A549 (cell line): ENCODE measurements at regions not wholly inside any gene's neighbourhood (a gene's known extent, or its start where the extent isn't known, plus 50 kb on each side); places are given as distances from the start of the nearest gene placed in this dataset.

ENCODE experiments used
- ATAC-seq, 2 experiments: fragments of 200-7000 bp in 1 of 2; fragments of >200 bp in 1 of 2; cut with Nextera tagmentation in 1 of 2; cut with Tn5 transposase in 1 of 2; 3 replicates each; pipeline versions ENCODE4 v1.8.0 to v1.9.1; 2018 to 2020; ENCODE audit warnings: mild to moderate bottlenecking in 1 of 2, moderate library complexity in 1 of 2
- CTCF ChIA-PET: fragments of 300-600 bp; sonication (Branson Sonifier 250); formaldehyde crosslinking; extraction: SDS; loops from one replicate; lab custom pipeline; 2021; ENCODE audit warnings: antibody characterized with exemption, inconsistent platforms; lab: Yijun Ruan, JAX
- POLR2A ChIA-PET: fragments of 350-600 bp; formaldehyde crosslinking; extraction: SDS; loops from one replicate; lab custom pipeline; 2021; ENCODE audit warnings: antibody characterized with exemption, inconsistent platforms; lab: Yijun Ruan, JAX
- DNase-seq, 2 experiments: peaks; one replicate each; pipeline versions ENCODE4 v3.0.0 to v3.0.0-alpha.2; 2011 to 2016; ENCODE audit warnings: low read depth in 1 of 2, low spot score in 1 of 2
- FAIRE-seq: peaks from 2 replicates; lab custom pipeline; 2011; peaks lifted over from hg19 to GRCh38; lab: Jason Lieb, UNC
- H3K27ac ChIP-seq, 2 experiments: fragments of >200 bp; sonication (Bioruptor Twin); formaldehyde crosslinking; 3 replicates each; pipeline ENCODE4 v1.5.1; 2016 to 2017
- H3K4me1 ChIP-seq: fragments of >200 bp; sonication (Bioruptor Twin); formaldehyde crosslinking; 3 replicates; pipeline ENCODE4 v1.6.1; 2016
- H3K4me2 ChIP-seq: fragments of >200 bp; sonication (Bioruptor Twin); formaldehyde crosslinking; 3 replicates; pipeline ENCODE4 v1.6.1; 2016
- H3K4me3 ChIP-seq: fragments of >200 bp; sonication (Bioruptor Twin); formaldehyde crosslinking; 3 replicates; pipeline ENCODE4 v1.5.1; 2016
- H3K9me3 ChIP-seq: fragments of >200 bp; sonication (Bioruptor Twin); formaldehyde crosslinking; 3 replicates; pipeline ENCODE4 v1.6.1; 2016
- CHD2 ChIP-seq: fragments of 150-350 bp; IDR thresholded peaks from 2 replicates; pipeline ENCODE4 v1.6.1; 2014; ENCODE audit warnings: low read length; ENCODE audit not compliant: partially characterized antibody
- EHF ChIP-seq: fragments of 250-450 bp; sonication (Bioruptor Pico); IDR thresholded peaks from 2 replicates; pipeline ENCODE4 v1.5.0; 2020; ENCODE audit warnings: mild to moderate bottlenecking
- EHMT2 ChIP-seq: fragments of 200-600 bp; sonication (generic); IDR thresholded peaks from 2 replicates; pipeline ENCODE4 v1.6.1; 2016; ENCODE audit warnings: antibody characterized with exemption, low read depth, mild to moderate bottlenecking, moderate library complexity
- ESRRA ChIP-seq: fragments of 150-350 bp; IDR thresholded peaks from 2 replicates; pipeline ENCODE4 v1.6.1; 2014; ENCODE audit warnings: mild to moderate bottlenecking, low read length, borderline replicate concordance
- FOSB ChIP-seq: fragments of 250-450 bp; sonication (Bioruptor Pico); IDR thresholded peaks from 2 replicates; pipeline ENCODE4 v1.5.0; 2020; ENCODE audit warnings: mild to moderate bottlenecking, moderate library complexity
- FOXS1 ChIP-seq: fragments of 250-450 bp; sonication (Bioruptor Pico); IDR thresholded peaks from 2 replicates; pipeline ENCODE4 v1.5.0; 2020; ENCODE audit warnings: mild to moderate bottlenecking, moderate library complexity
- GATA3 ChIP-seq: IDR thresholded peaks from 2 replicates; pipeline ENCODE4 v1.6.1; 2012; ENCODE audit warnings: borderline replicate concordance
- HDAC2 ChIP-seq: fragments of 200-600 bp; sonication (generic); IDR thresholded peaks from 2 replicates; pipeline ENCODE4 v1.6.1; 2016
- HEYL ChIP-seq: fragments of 250-450 bp; sonication (Bioruptor Pico); IDR thresholded peaks from 2 replicates; pipeline ENCODE4 v1.8.0; 2021; ENCODE audit warnings: mild to moderate bottlenecking, moderate library complexity
- HOXB5 ChIP-seq: fragments of 250-450 bp; sonication (Bioruptor Pico); IDR thresholded peaks from 2 replicates; pipeline ENCODE4 v1.5.0; 2020; ENCODE audit warnings: mild to moderate bottlenecking, moderate library complexity
- JUN ChIP-seq, 2 experiments: fragments of >200 bp; sonication (Bioruptor Twin); formaldehyde crosslinking; IDR thresholded peaks; 2 replicates in 1 of 2; 3 replicates in 1 of 2; pipeline ENCODE4 v1.6.1; 2016 to 2017
- JUNB ChIP-seq: fragments of >200 bp; sonication (Bioruptor Twin); formaldehyde crosslinking; IDR thresholded peaks from 2 replicates; pipeline ENCODE4 v1.6.1; 2016
- MAFK ChIP-seq: fragments of 450-650 bp; IDR thresholded peaks from 2 replicates; pipeline ENCODE4 v1.6.1; 2014; ENCODE audit not compliant: partially characterized antibody
- NPAS2 ChIP-seq: fragments of 250-450 bp; sonication (Bioruptor Pico); IDR thresholded peaks from 2 replicates; pipeline ENCODE4 v1.8.0; 2022; ENCODE audit warnings: mild to moderate bottlenecking, moderate library complexity, borderline replicate concordance
- PHF8 ChIP-seq: fragments of 200-600 bp; sonication (generic); IDR thresholded peaks from 2 replicates; pipeline ENCODE4 v1.6.1; 2016; ENCODE audit warnings: low read depth, mild to moderate bottlenecking, antibody characterized with exemption, moderate library complexity, borderline replicate concordance
- POLR2AphosphoS2 ChIP-seq: conservative IDR thresholded peaks from 2 replicates; pipeline ENCODE4 v1.6.1; 2012; ENCODE audit warnings: low read length, improper control_type of control experiment, inconsistent platforms
- RAD21 ChIP-seq, 2 experiments: fragments of >200 bp in 1 of 2; sonication (Bioruptor Twin) in 1 of 2; formaldehyde crosslinking in 1 of 2; IDR thresholded peaks in 1 of 2; conservative IDR thresholded peaks in 1 of 2; 2 replicates in 1 of 2; 3 replicates in 1 of 2; pipeline ENCODE4 v1.6.1; 2012 to 2018; ENCODE audit warnings: inconsistent platforms in 1 of 2
- ZC3H11A ChIP-seq: fragments of 450-650 bp; IDR thresholded peaks from 2 replicates; pipeline ENCODE4 v1.6.1; 2014; ENCODE audit warnings: antibody characterized with exemption, mild to moderate bottlenecking
- WGBS: methylation state at CpG from one replicate; pipeline ENCODE4 v1.1.6; 2017; ENCODE audit errors: missing lambda C conversion rate; 5-methylcytosine and 5-hydroxymethylcytosine counted together
- TF ChIP-seq, protein P1 (sequence below): fragments of >200 bp; sonication (Bioruptor Twin); formaldehyde crosslinking; IDR thresholded peaks from 2 replicates; pipeline ENCODE4 v1.6.1; 2016
- TF ChIP-seq, protein P2 (sequence below): fragments of 150-350 bp; IDR thresholded peaks from 2 replicates; pipeline ENCODE4 v1.6.1; 2014; ENCODE audit warnings: low read depth, mild to moderate bottlenecking, low read length
- TF ChIP-seq, protein P3 (sequence below): fragments of 200-600 bp; sonication (generic); IDR thresholded peaks from 2 replicates; pipeline ENCODE4 v1.6.1; 2016; ENCODE audit warnings: antibody characterized with exemption, mild to moderate bottlenecking, moderate library complexity
- TF ChIP-seq, protein P4 (sequence below): IDR thresholded peaks from 2 replicates; pipeline ENCODE4 v1.6.1; 2012
- TF ChIP-seq, protein P5 (sequence below): IDR thresholded peaks from 2 replicates; pipeline ENCODE4 v1.6.1; 2012

DNA sequence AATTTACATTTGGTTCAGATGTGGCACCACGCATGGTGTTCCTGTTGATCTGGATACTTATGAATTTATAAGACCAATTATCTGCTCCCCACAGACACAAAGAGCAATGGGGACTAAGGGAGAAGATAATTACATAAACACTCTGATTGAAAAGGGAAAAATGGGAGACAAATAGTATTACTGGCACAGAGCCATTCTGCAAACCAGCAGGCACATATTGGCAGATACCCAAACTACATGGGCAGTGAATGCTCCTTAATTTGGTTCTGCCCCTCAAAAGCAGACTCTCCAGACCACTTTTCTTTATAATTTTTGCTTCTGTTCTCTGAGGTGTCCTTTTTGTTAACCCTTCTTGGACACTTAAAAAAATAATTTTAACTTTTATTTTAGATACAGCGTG lies 1674.2 kb downstream of the PCDH9 start:
- FAIRE-seq (no peak), DNase-seq (no peak), ATAC-seq (no peak)
- POLR2A ChIA-PET, result no interaction called here
- 58% methylated on average over 2 of the region's 2 CpGs for WGBS
- Histone ChIP-seq H3K9me3 (no peaks in the 10 kb centered on the region), H3K4me1 (no peaks in the 10 kb centered on the region), H3K4me3 (no peak overlapping the region), H3K27ac (no peak overlapping the region), H3K4me2 (no peak overlapping the region)
- CTCF ChIA-PET, result no interaction called here
- TF ChIP-seq CHD2, result no peak
- no peak for TF ChIP-seq POLR2AphosphoS2
- no peak for TF ChIP-seq RAD21 (conservative IDR thresholded peaks at IDR 0.05 in 1 of 2, IDR thresholded peaks at IDR 0.05 in 1 of 2)
- TF ChIP-seq, protein P1, sequence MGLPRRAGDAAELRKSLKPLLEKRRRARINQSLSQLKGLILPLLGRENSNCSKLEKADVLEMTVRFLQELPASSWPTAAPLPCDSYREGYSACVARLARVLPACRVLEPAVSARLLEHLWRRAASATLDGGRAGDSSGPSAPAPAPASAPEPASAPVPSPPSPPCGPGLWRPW, result no peak
- TF ChIP-seq HDAC2, result no peak
- TF ChIP-seq HEYL (CRISPR knock-in tag), result no peak
- TF ChIP-seq GATA3, result no peak
- TF ChIP-seq EHMT2, result no peak
- no peak for TF ChIP-seq PHF8
- no peak for TF ChIP-seq EHF
- TF ChIP-seq, protein P2, sequence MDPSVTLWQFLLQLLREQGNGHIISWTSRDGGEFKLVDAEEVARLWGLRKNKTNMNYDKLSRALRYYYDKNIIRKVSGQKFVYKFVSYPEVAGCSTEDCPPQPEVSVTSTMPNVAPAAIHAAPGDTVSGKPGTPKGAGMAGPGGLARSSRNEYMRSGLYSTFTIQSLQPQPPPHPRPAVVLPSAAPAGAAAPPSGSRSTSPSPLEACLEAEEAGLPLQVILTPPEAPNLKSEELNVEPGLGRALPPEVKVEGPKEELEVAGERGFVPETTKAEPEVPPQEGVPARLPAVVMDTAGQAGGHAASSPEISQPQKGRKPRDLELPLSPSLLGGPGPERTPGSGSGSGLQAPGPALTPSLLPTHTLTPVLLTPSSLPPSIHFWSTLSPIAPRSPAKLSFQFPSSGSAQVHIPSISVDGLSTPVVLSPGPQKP, result no peak

DNA sequence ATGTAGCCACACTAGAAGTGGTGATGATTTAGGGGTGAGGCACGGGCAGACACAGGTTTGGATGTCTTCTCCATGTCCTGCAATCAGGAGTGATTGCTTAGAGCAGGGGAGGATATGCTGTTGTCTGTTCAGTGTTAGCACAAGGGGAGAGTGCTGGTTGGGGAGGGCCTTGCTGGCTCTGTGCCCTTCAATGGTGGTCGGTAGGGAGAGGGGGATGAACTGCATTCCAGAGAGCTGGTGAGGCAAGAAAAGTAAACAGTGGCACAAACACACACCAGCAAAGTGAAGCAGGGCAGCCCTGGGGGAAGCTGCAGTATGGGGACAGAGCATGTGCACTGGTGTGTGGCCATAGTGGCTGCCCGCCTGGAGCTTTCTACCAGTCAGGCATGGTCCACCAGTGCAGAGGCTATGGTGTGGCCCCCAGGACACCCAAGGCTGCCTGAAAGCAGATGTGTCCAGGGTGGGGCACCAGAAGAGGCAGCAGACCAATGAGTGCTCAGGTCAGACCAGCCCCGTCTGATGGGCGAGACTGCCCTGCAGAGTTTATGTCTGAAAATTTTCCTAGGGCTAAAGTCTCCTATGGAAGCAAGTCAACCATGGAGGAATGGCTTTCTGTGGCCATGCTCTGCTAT lies 1676.9 kb downstream of the PCDH9 start:
- ChIA-PET CTCF (no interaction called here), POLR2A (no interaction called here)
- 49% methylated on average over 5 of the region's 5 CpGs for WGBS
- no peak overlapping the region for H3K4me3 ChIP-seq
- ATAC-seq (no peak), DNase-seq (no peak), FAIRE-seq (no peak)
- no peaks in the 10 kb centered on the region for H3K9me3 ChIP-seq
- no peak overlapping the region for H3K4me2 ChIP-seq
- TF ChIP-seq FOXS1 (CRISPR knock-in tag), result no peak
- no peak for TF ChIP-seq HOXB5 (CRISPR knock-in tag)
- TF ChIP-seq ESRRA, result no peak
- TF ChIP-seq FOSB (CRISPR knock-in tag), result no peak
- TF ChIP-seq, protein P3, sequence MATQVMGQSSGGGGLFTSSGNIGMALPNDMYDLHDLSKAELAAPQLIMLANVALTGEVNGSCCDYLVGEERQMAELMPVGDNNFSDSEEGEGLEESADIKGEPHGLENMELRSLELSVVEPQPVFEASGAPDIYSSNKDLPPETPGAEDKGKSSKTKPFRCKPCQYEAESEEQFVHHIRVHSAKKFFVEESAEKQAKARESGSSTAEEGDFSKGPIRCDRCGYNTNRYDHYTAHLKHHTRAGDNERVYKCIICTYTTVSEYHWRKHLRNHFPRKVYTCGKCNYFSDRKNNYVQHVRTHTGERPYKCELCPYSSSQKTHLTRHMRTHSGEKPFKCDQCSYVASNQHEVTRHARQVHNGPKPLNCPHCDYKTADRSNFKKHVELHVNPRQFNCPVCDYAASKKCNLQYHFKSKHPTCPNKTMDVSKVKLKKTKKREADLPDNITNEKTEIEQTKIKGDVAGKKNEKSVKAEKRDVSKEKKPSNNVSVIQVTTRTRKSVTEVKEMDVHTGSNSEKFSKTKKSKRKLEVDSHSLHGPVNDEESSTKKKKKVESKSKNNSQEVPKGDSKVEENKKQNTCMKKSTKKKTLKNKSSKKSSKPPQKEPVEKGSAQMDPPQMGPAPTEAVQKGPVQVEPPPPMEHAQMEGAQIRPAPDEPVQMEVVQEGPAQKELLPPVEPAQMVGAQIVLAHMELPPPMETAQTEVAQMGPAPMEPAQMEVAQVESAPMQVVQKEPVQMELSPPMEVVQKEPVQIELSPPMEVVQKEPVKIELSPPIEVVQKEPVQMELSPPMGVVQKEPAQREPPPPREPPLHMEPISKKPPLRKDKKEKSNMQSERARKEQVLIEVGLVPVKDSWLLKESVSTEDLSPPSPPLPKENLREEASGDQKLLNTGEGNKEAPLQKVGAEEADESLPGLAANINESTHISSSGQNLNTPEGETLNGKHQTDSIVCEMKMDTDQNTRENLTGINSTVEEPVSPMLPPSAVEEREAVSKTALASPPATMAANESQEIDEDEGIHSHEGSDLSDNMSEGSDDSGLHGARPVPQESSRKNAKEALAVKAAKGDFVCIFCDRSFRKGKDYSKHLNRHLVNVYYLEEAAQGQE, result no peak
- no peak for TF ChIP-seq GATA3
- TF ChIP-seq MAFK, result no peak
- TF ChIP-seq ZC3H11A, result no peak
- no peak for TF ChIP-seq HDAC2
- no peak for TF ChIP-seq NPAS2 (CRISPR knock-in tag)
- TF ChIP-seq, protein P4, sequence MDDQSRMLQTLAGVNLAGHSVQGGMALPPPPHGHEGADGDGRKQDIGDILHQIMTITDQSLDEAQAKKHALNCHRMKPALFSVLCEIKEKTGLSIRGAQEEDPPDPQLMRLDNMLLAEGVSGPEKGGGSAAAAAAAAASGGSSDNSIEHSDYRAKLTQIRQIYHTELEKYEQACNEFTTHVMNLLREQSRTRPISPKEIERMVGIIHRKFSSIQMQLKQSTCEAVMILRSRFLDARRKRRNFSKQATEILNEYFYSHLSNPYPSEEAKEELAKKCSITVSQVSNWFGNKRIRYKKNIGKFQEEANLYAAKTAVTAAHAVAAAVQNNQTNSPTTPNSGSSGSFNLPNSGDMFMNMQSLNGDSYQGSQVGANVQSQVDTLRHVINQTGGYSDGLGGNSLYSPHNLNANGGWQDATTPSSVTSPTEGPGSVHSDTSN, result no peak
- TF ChIP-seq, protein P2, result no peak
- no peak for TF ChIP-seq JUN (IDR thresholded peaks at IDR 0.05)
- TF ChIP-seq POLR2AphosphoS2, result no peak
- TF ChIP-seq, protein P5, sequence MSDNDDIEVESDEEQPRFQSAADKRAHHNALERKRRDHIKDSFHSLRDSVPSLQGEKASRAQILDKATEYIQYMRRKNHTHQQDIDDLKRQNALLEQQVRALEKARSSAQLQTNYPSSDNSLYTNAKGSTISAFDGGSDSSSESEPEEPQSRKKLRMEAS, result no peak
- no peak for TF ChIP-seq JUNB
- no peaks in the 10 kb centered on the region for H3K4me1 ChIP-seq
- H3K27ac ChIP-seq, result no peak overlapping the region
